HG03354 (cell line): ENCODE measurements at regions not wholly inside any gene's neighbourhood (a gene's known extent, or its start where the extent isn't known, plus 50 kb on each side); places are given as distances from the start of the nearest gene placed in this dataset.
"Not testable (repeated sequence)": the region's sequence is repeated elsewhere in the genome, so short reads cannot be mapped to it uniquely, and the experiment has no call there.

Source experiments
- ATAC-seq: cut with Tn5 transposase; IDR thresholded peaks from one replicate; pipeline ENCODE4 v1.9.1; 2021; ENCODE audit warnings: mild to moderate bottlenecking; ENCODE audit not compliant: unreplicated experiment, poor library complexity, severe bottlenecking

DNA sequence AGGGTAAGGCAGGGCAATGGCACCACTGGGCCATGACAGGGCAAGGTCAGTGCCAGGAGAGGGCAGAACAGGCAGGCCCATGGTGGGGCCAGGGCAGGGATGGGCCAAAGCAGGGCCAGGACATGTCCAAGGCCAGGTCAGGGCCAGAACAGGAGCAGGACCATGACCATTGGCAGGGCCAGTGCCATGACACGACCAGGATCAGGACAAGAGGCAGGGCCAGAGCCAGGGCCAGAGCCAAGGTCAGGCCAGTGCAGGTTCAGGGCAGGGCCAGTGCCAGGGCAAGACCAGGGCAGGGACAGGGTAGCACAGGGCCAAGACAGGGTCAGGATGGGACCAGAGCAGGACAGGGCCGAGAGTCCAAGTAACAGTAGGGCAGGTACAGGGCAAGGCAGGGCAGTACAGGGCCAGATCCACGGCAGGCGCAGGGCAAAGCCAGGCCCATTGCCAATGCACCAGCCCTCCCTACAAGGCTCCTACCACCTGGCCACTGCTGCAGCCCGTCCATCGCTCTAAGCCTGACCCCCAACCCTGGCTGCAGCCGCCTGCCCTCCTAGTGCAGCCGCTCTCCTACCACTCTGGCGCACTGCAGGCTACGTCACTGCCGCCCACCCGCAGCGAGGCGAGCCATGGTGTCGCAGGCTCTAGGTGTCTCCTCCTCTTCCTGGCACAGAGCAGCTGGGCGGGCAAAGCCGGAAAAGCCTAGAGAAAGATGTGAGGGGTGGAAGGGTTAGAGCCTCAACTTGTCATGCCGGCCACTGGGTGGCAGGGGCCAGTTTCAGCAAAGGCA is 2876.3 kb downstream of the RPIA start:
- not testable (repeated sequence) for ATAC-seq

DNA sequence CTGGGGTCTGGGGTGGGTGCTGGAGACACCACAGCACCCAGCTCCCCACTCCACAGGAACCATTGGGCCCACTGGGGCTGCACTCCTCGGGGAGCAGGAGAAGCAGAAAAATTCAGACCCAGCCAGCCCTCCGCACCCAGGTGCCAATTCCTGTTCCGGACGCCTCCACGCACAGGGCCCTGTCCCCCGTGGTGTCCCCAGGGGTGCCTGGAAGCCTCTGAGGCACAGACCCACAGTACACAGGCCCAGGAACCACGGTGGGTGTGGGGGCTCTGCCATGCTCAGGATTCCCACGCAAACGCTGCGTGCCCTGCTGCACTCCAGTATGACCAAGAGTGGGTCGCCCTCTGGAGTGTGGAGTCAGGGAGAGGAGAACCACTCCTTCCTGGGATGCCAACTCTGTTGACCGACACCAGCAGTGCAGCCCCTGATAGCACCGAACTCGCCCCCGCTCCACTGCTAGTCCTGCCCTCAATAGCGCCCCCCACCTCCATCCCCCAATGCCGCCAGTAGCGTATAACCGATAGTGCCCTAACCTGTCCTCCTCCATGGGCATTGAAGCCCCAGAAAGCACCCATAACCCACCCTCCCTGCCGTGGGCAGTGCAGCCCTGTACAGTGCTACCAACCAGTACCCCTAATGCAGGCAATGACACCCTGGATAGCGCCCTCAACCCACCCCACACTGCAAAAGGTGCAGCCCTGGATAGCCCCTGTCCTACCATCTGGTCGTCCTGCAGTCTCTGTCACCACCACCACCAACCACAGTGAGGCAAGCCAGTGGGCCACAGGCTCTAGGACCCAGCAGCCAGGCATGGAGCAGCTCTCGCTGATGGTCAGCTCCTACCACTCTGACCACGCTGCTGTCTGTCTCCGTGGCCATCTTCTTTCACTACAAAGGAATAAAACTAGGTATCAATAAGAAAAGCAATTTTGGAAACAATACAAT is 2877.2 kb downstream of the RPIA start:
- not testable (repeated sequence) for ATAC-seq

DNA sequence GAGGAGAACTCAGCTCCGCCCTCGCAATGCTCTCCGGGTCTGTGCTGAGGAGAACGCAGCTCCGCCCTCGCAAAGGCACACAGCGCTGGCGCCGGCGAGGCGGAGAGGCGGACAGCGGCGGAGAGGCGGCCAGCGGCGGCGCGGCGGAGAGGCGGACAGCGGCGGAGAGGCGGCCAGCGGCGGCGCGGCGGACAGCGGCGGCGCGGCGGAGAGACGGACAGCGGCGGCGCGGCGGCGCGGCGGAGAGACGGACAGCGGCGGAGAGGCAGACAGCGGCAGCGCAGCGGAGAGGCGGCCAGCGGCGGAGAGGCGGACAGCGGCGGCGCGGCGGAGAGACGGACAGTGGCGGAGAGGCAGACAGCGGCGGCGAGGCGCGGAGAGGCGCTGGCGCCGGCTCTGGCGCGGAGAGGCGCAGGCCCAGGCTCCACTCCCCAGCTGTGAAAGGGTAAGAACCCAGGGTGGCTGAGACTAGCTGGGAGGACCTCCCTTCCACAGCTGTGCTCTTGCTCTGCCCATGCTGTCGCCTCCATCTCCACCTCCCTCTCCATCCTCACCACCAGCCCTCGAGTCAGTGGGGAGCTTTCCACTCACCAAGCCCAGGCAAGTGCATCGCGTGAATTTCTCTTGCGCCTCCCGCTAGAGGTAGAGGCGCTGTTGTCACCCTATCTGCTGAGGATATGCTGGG is 2879.9 kb downstream of the RPIA start:
- not testable (repeated sequence) for ATAC-seq

DNA sequence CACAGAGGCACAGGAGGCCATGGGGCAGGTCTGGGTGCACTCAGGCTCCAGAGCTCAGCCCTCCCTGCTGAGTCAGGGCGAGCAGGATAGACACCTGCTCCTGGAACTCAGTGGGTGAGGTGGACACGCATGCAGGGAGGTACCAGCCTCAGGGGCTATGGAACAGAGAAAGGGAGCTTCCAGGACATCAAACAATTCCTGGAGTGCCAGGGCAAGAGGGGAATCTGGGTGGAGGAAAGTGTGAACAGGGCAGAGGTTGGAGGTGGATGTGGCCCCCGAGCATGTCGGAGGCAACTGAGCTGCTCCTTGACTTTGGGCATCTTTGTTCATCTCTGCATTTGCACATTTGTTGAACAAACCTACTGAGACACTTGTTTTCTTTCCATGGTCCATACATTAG is 2881.5 kb downstream of the RPIA start:
- ATAC-seq = not testable (repeated sequence)

DNA sequence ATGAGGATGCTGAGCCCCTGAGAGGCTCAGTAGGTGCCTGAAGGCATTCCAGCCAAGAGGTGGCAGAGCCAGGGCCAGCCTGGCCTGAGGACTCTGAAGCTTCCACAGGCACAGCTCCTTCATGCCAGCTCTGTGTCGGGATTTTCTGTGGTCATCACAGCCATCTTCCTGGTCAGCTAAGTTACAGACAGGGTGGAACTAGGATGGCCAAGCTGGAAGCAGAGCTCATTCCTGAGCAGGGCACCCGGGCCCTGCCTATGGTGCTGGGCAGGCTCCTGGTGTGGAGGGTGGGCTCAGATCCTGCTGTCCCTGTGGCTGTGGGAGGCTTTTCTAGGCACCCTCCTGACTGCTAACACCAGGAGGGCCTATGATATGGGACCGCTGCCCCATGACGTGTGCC is 2882.3 kb downstream of the RPIA start:
- ATAC-seq = not testable (repeated sequence)

DNA sequence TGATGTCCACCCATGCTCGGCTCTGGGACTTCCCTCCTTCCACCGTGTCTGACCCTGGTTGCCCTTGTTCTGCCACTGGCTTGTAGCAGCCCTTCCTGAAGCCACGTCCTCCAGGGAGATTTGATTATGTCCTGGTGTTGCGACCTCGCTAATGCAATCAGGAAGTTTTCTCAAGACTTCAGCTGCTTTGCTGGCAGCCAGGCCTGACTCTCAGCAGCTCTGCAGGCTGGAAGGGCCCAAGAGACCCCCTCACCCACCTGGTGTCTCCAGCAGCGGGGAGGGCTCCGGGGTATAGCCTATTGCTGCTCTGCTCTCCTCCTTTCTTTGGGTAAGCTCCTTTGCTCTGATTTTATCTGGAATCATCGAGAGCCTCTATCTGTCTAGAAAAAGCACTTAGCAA is 2882.8 kb downstream of the RPIA start:
- ATAC-seq = not testable (repeated sequence)

DNA sequence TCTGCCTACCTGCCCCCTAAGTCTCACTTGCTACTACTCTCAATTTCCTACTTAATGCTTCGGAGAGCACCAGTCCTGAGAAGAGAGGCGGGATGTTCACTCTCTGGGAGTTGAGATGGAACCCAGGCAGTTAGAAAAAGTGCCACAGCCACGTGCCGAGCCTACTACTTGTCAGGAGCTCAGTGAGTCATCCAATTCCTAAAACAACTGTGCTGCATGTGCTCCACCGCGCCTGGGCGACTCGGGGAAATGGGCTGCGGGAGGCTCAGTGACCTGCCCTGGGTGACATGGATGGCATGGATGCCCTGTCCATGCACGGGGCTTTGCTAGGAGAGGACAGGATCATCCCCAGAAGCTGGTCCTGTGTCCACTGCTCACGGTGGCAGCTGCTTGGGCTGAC is 2884.2 kb downstream of the RPIA start:
- ATAC-seq = not testable (repeated sequence)

DNA sequence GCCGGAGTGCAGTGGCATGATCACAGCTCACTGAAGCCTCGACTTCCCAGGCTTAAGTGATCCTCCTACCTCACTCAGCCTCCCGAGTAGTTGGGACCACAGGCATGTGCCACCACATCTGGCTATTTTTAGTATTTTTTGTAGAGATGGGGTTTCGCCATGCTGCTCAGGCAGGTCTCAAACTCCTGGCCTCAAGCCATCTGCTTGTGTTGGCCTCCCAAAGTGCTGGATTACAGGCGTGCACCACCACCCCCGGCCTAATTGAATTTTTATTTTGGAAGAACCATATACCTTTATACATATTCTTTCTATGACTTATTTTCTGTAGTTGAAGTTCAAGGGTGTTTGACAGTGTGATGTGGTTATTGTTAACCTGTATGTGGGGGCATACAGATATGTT is 2885.9 kb downstream of the RPIA start:
- not testable (repeated sequence) for ATAC-seq

DNA sequence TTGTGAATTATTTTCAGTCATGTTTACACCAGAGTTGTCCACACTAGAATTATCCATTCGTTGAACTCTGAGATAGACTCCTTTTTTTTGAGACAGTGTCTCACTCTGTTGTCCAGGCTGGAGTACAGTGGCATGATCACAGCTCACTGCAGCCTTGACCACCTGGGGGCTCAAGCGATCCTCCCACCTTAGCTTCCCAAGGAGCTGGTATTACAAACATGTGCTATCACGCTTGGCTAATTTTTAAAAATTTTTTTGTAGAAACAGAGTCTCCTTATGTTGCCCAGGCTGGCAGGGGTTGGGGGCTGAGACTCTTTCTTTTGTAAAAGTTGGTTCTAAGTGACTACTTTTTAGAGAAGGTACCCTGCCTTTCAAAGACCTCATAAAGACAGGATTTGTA is 2887.2 kb downstream of the RPIA start:
- ATAC-seq = not testable (repeated sequence)

DNA sequence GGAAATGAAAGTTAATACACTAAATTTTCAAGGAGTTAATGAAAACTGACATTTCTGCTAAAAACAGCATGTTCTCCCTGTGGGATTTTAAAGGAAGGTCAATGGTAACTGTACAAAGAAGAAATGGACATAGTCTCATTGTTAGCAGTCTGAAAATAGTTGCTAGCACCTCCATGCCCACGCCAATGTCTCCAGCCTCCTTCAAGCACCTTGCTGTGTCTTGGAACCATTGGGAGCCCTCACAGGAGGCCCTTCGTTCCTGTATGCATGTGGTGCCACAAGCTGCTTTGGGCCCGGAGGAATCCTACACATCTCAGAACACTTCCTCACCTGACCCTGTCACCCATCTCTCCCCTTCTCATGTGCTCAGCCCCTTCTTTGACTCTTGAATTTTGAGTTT is 2888.1 kb downstream of the RPIA start:
- ATAC-seq = not testable (repeated sequence)

DNA sequence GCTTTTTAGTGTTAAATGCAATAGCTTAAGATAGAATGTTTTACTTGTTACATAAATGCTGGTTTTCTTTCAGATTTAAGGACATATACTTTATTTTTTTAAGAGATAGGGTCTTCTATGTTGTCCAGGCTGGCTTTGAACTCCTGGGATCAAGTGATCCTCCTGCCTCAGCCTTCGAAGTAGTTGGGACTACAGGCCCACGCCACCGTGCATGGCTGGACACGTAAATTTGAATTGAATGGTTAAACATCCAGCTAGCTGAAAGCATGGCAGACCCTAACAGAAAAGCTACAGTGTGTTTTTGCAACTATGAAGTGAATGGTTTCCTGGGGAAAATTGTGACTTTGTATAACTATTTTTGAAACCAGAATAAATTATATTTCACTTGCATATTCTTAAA is 2888.6 kb downstream of the RPIA start:
- not testable (repeated sequence) for ATAC-seq

DNA sequence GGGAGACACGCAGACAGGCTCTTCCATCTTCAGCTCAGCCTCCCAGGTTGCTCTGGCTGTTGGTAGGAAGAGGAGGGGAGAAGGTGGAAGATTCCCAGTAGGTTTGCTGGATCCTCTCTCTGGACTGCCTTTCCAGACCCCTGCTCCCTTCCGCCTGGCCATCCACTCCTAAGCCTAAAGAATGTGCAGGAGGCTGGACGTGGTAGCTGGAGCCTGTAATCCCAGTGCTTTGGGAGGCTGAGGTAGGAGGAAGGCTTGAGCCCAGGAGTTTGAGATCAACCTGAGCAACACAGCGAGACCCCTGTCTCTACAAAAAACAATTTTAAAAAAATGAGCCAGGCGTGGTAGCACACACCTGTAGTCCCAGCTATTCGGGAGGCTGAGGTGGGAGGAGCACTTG is 2895.6 kb downstream of the RPIA start:
- not testable (repeated sequence) for ATAC-seq

DNA sequence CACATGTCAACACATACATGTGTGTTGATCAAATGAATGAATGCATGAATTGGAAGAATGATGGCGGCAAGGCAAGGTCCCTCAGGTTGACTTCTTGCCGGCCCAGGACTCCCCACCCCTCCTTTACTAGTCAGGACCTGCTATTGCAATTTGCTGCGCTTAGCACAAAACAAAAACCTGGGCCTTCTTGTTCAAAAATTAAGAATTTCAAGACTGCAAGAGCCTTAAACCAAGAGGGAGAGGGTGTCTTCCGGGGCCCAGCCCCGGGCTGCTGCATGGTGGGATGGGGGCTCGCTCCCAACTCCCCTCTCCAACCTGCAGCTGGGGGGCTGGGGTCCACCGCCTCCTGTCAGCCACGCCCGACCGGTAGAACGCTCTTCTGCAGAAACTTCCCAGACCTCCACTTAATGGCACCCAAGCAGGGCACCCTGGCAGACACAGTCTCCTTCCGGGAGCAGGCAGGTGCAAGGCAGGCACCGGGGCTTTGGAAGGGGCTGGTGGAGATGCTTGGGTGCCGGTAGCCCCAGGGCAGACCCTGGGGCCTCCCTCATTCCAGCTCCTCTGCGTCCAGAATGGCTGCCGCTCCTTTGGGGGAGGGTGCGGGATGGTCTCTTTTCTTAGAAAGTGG is 2896.5 kb downstream of the RPIA start:
- ATAC-seq = not testable (repeated sequence)

DNA sequence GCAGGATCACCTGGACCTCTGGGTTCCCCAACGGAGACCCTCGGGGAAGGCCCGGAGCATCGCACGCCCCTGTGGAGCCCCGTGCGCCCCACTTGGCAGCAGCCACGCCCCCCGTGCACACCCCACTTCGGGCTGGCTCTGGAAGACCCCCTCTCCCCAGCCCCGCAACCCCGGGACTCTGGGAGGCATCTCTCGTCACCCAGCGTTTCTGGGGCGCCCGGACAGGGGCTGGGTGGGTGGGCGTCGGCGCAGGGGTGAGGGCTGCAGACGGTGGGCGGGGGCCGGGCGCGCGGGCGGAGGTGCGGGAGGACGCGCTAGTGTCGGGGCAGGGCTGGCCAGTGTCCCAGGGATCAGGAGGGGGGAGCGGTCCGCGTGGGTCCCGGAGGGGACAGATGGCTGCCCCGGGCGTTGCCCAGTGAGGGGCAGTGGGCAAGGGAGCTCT is 2897.3 kb downstream of the RPIA start:
- ATAC-seq = not testable (repeated sequence)

DNA sequence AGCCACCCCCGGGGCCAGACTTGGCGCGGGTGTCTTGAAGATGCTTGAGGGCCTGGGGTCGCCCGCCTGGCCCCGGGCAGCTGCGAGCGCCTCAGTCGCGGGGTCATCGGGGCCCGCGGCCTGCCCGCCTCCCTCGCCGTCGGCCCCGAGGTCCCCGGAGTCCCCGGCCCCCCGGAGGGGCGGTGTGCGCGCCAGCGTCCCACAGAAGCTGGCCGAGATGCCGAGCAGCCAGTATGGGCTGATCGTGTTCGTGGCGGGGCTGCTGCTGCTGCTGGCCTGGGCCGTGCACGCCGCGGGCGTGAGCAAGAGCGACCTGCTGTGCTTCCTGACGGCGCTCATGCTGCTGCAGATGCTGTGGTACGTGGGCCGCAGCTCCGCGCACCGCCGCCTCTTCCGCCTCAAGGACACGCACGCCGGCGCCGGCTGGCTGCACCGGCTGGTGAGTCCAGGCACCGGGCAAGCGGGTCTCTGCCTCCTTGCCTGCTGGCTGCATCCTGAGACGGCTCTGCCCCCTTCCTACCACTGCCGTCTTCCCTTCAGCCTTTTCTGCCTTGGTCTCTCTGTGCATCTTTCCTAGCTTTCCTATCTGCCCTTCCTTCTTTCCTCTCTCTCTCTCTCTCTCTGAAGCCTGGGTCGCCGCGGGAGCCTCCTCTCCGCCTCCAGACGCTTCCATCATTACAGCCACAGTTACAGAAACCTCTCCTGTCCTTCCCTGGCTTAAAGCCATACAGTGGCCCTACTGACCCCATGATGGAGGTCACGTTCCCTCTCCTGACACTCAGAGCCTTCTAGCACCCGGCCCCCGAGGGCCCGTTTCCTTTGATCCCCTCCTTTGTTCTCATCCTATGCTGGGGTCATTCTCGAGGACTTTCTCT is 2898.2 kb downstream of the RPIA start:
- not testable (repeated sequence) for ATAC-seq

DNA sequence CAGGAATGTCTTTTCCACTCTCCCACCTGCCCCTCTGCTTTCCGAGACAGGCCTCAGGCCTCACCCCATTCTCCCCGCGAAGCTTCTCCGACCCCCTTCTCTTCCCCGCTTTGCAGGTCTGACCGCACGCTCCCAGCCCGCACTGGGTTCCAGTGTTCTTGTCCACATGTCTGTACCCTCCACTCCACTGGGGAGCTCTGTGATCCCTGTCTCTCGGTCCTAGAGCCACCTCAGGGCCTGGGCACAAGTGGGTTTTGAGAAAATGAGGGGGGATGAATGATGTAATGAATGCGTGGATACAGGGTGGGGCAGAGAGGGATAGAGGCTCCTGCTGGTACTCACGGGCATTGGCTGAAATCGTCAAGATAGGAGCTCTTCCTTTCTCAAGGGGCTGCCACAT is 2898.9 kb downstream of the RPIA start:
- ATAC-seq = not testable (repeated sequence)

DNA sequence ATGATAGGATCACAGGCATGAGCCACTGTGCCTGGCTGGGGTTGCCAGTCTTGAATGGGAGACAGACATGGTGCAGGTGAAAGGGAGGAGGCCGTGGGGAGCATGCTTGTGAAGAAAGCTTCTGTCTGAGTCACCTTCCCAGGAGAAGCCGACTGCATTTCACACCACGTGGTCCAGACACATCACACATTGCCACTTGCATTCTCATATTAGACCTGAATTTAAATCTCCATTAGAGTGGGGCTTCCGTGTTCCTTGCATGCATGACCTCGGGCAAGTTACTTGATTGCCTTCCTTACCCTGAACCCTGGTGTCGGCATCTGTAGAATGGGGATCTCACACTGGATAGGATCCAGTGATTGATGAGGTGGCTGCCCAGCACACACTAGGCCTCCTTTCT is 2899.6 kb downstream of the RPIA start:
- ATAC-seq = not testable (repeated sequence)

DNA sequence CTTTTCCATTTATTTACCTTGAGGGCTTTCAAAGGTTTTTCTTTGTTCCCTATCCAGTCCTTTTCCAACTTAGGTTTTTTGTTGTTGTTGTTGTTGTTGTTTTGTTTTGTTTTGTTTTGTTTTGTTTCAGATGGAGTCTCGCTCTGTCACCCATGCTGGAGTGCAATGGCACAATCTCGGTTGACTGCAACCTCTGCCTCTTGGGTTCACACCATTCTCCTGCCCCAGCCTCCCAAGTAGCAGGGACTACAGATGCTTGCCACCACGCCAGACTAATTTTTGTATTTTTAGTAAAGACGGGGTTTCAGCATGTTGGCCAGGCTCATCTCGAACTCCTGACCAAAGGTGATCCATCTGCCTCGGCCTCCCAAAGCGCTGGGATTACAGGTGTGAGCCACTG is 2906.0 kb downstream of the RPIA start:
- not testable (repeated sequence) for ATAC-seq

DNA sequence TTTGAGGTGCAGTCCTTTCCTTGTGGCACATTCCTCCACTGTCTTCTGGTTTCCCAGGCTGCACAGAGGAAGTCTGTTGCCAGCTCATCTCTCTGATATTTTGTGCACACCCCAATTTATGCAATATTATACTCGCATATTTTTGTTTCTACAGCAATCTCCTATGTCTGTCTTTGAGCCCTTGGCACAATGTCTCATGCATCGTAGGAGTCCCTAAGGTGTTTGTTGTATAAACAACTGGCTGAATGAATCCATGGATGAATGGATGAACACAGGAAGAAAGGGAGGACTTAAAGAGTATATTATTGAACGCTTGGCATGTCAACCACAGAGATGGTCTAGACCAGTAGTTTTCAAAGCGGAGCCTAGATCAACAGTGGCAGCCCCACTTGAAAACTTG is 2907.0 kb downstream of the RPIA start:
- not testable (repeated sequence) for ATAC-seq
